Common myeloid progenitor, CD34-positive (primary cell): ENCODE measurements at regions not wholly inside any gene's neighbourhood (a gene's known extent, or its start where the extent isn't known, plus 50 kb on each side); places are given as distances from the start of the nearest gene placed in this dataset.
"Not testable (repeated sequence)": the region's sequence is repeated elsewhere in the genome, so short reads cannot be mapped to it uniquely, and the experiment has no call there.

ENCODE experiments used
- CTCF ChIA-PET: fragments of 350-600 bp; sonication (Branson Sonifier 250); formaldehyde crosslinking; loops from one replicate; lab custom pipeline; 2021; ENCODE audit warnings: antibody characterized with exemption; lab: Charles Lee
- POLR2A ChIA-PET: fragments of 350-600 bp; sonication (Branson Sonifier 250); formaldehyde crosslinking; loops from one replicate; lab custom pipeline; 2021; ENCODE audit warnings: antibody characterized with exemption; lab: Charles Lee
- DNase-seq, 3 donors: peaks; one replicate each; pipeline versions ENCODE4 v3.0.0 to v3.0.0-alpha.2; 2013
- H3K27ac ChIP-seq, 2 experiments: 1 replicate in 1 of 2; 2 replicates in 1 of 2; pipeline ENCODE4 v1.7.0; 2013; ENCODE audit warnings: inconsistent platforms in 2 of 2, low read length in 2 of 2, mild to moderate bottlenecking in 2 of 2, low read depth in 1 of 2, moderate library complexity in 1 of 2; ENCODE audit not compliant: severe bottlenecking in 2 of 2, insufficient read depth in 1 of 2, poor library complexity in 1 of 2
- H3K27me3 ChIP-seq, 5 experiments: replicated peaks in 2 of 5; 1 replicate in 3 of 5; 2 replicates in 2 of 5; pipeline versions ENCODE4 v1.6.1 to v1.7.0; 2013; ENCODE audit warnings: low read length in 4 of 5, mild to moderate bottlenecking in 2 of 5, moderate library complexity in 2 of 5, inconsistent platforms in 1 of 5; ENCODE audit not compliant: insufficient read depth in 5 of 5, control insufficient read depth in 4 of 5
- H3K36me3 ChIP-seq, 4 experiments: 1 replicate in 2 of 4; 2 replicates in 2 of 4; pipeline versions ENCODE4 v1.6.1 to v1.7.0; 2013; ENCODE audit warnings: low read length in 3 of 4, control low read depth in 1 of 4, mild to moderate bottlenecking in 1 of 4; ENCODE audit not compliant: control insufficient read depth in 4 of 4, insufficient read depth in 4 of 4
- H3K4me1 ChIP-seq, 4 experiments: 1 replicate in 3 of 4; 2 replicates in 1 of 4; pipeline versions ENCODE4 v1.6.1 to v1.7.1; 2013; ENCODE audit warnings: low read length in 3 of 4, mild to moderate bottlenecking in 3 of 4, control low read depth in 1 of 4, inconsistent platforms in 1 of 4, moderate library complexity in 1 of 4; ENCODE audit not compliant: control insufficient read depth in 4 of 4, insufficient read depth in 4 of 4; ENCODE audit errors: control extremely low read depth in 1 of 4
- H3K4me3 ChIP-seq, 7 experiments: 1 replicate in 4 of 7; 2 replicates in 3 of 7; pipeline versions ENCODE4 v1.5.1 to v1.7.0; 2013; ENCODE audit warnings: mild to moderate bottlenecking in 7 of 7, low read length in 6 of 7, moderate library complexity in 6 of 7, inconsistent platforms in 2 of 7, low read depth in 2 of 7, control low read depth in 1 of 7; ENCODE audit not compliant: insufficient read depth in 4 of 7, control insufficient read depth in 1 of 7; ENCODE audit errors: extremely low read depth in 1 of 7
- H3K9me3 ChIP-seq, 5 experiments: 1 replicate in 4 of 5; 2 replicates in 1 of 5; pipeline versions ENCODE4 v1.6.1 to v1.7.1; 2013; ENCODE audit warnings: low read length in 4 of 5, mild to moderate bottlenecking in 2 of 5, inconsistent platforms in 1 of 5, low read depth in 1 of 5, moderate library complexity in 1 of 5; ENCODE audit not compliant: control insufficient read depth in 4 of 5, insufficient read depth in 2 of 5; ENCODE audit errors: control extremely low read depth in 1 of 5
- WGBS: methylation state at CpG from one replicate; pipeline ENCODE4 v1.1.5; 2013; ENCODE audit not compliant: insufficient coverage; 5-methylcytosine and 5-hydroxymethylcytosine counted together

GRCh38 chr17:21514567-21514966, 138.4 kb downstream of the KCNJ12 start:
- H3K27ac ChIP-seq, POLR2A ChIA-PET, H3K9me3 ChIP-seq, H3K36me3 ChIP-seq, DNase-seq, H3K4me3 ChIP-seq: not testable (repeated sequence)
- WGBS, result no CpG with 5 or more reads among the region's 1 CpG
- peaks cover 0 to 28% (median 11%) of the 10 kb centered on the region in 4 experiments for H3K4me1 ChIP-seq
- CTCF ChIA-PET, result interaction anchor here (1.1 to 7.1 kb wide), 5 partner anchors 9 to 226 kb away, joined by 3 to 84 read pairs (median 5); no protein-coding TSS in a partner anchor
- peaks cover 0 to 18% (median 11%) of the 10 kb centered on the region in 5 experiments for H3K27me3 ChIP-seq

GRCh38 chr17:21517538-21518293, 141.6 kb downstream of the KCNJ12 start:
- DNase-seq, result peak; percentile 50 to 79 (median 70)
- H3K4me3 ChIP-seq, result no peak overlapping the region
- no peak overlapping the region for H3K27ac ChIP-seq
- no peaks in the 10 kb centered on the region for H3K36me3 ChIP-seq
- H3K27me3 ChIP-seq, result peaks cover 0 to 12% (median 10%) of the 10 kb centered on the region in 5 experiments
- 29% methylated on average over 4 of the region's 9 CpGs for WGBS
- ChIA-PET CTCF (interaction anchor here (7.1 kb wide), 1 partner anchor 63 kb away, joined by 84 read pairs; no protein-coding TSS in a partner anchor), POLR2A (no interaction called here)
- H3K9me3 ChIP-seq, result no peaks in the 10 kb centered on the region
- H3K4me1 ChIP-seq, result peaks cover 0 to 9% (median 4%) of the 10 kb centered on the region in 4 experiments

GRCh38 chr17:21522755-21523336, 146.7 kb downstream of the KCNJ12 start:
- CTCF ChIA-PET, result interaction anchor here (1.0 to 1.2 kb wide), 4 partner anchors 9 to 23 kb away, joined by 3 to 5 read pairs (median 3); no protein-coding TSS in a partner anchor
- no peaks in the 10 kb centered on the region for H3K9me3 ChIP-seq
- H3K27ac ChIP-seq, result no peak overlapping the region
- DNase-seq, result no peak
- no peak overlapping the region for H3K4me3 ChIP-seq
- WGBS, result 94% methylated on average over 7 of the region's 8 CpGs
- POLR2A ChIA-PET, result no interaction called here
- H3K36me3 ChIP-seq, result no peaks in the 10 kb centered on the region
- H3K27me3 ChIP-seq, result peaks cover 0 to 12% (median 9%) of the 10 kb centered on the region in 5 experiments
- peaks cover 0 to 3% (median under 1%) of the 10 kb centered on the region in 4 experiments for H3K4me1 ChIP-seq

GRCh38 chr17:21523497-21524210, 147.5 kb downstream of the KCNJ12 start:
- POLR2A ChIA-PET, result interaction anchor here (0.6 kb wide), 1 partner anchor 11 kb away, joined by 3 read pairs; no protein-coding TSS in a partner anchor
- 100% methylated on average over 4 of the region's 7 CpGs for WGBS
- H3K36me3 ChIP-seq, result no peaks in the 10 kb centered on the region
- H3K9me3 ChIP-seq, result no peaks in the 10 kb centered on the region
- H3K4me3 ChIP-seq, result no peak overlapping the region
- H3K27ac ChIP-seq, result no peak overlapping the region
- H3K4me1 ChIP-seq, result no peaks in the 10 kb centered on the region
- CTCF ChIA-PET, result interaction anchor here (1.0 to 1.2 kb wide), 4 partner anchors 10 to 67 kb away, joined by 3 to 5 read pairs (median 4); no protein-coding TSS in a partner anchor
- peaks cover 0 to 7% (median 6%) of the 10 kb centered on the region in 5 experiments for H3K27me3 ChIP-seq
- no peak for DNase-seq

GRCh38 chr17:21524211-21524591, 148.0 kb downstream of the KCNJ12 start:
- WGBS, result 84% methylated on average over 9 of the region's 12 CpGs
- ChIA-PET CTCF (interaction anchor here (1.0 to 1.8 kb wide), 3 partner anchors 10 to 67 kb away, joined by 3 to 6 read pairs (median 4); no protein-coding TSS in a partner anchor), POLR2A (interaction anchor here (0.6 kb wide), 1 partner anchor 11 kb away, joined by 3 read pairs; no protein-coding TSS in a partner anchor)
- Histone ChIP-seq H3K9me3 (no peaks in the 10 kb centered on the region), H3K27me3 (peaks cover 0 to 7% (median 2%) of the 10 kb centered on the region in 5 experiments), H3K4me1 (no peaks in the 10 kb centered on the region), H3K27ac (no peak overlapping the region), H3K36me3 (no peaks in the 10 kb centered on the region), H3K4me3 (no peak overlapping the region)
- DNase-seq, result no peak

GRCh38 chr17:21525464-21526130, 149.4 kb downstream of the KCNJ12 start:
- DNase-seq, result no peak
- WGBS, result 94% methylated on average over 7 of the region's 8 CpGs
- H3K9me3 ChIP-seq, result no peaks in the 10 kb centered on the region
- no peaks in the 10 kb centered on the region for H3K4me1 ChIP-seq
- H3K27ac ChIP-seq, result no peak overlapping the region
- ChIA-PET CTCF (interaction anchor here (0.9 to 1.8 kb wide), 2 partner anchors 9 to 12 kb away, joined by 3 to 6 read pairs; no protein-coding TSS in a partner anchor), POLR2A (no interaction called here)
- peaks cover 0 to 5% (median 3%) of the 10 kb centered on the region in 5 experiments for H3K27me3 ChIP-seq
- H3K36me3 ChIP-seq, result no peaks in the 10 kb centered on the region
- H3K4me3 ChIP-seq, result no peak overlapping the region
